Endothelial cell of umbilical vein (primary cell): ENCODE measurements at regions not wholly inside any gene's neighbourhood (a gene's known extent, or its start where the extent isn't known, plus 50 kb on each side); places are given as distances from the start of the nearest gene placed in this dataset.

Experiments used
- BruUV-seq: library from RNA; stranded (reverse); fragments of 400-500 nt; replicated peaks from 2 replicates; lab custom pipeline; 2021; lab: Mats Ljungman, UMichigan
- CTCF ChIA-PET: fragments of 300-600, 350-600 bp; sonication (Branson Sonifier 250); formaldehyde crosslinking; loops from one replicate; lab custom pipeline; 2021; ENCODE audit warnings: antibody characterized with exemption, inconsistent platforms; lab: Charles Lee
- POLR2A ChIA-PET: fragments of 300-600, 350-600 bp; sonication (Branson Sonifier 250); formaldehyde crosslinking; loops from one replicate; lab custom pipeline; 2021; ENCODE audit warnings: antibody characterized with exemption, inconsistent platforms; lab: Charles Lee
- DNase-seq: peaks from one replicate; pipeline ENCODE4 v3.0.0-alpha.2; 2011; ENCODE audit warnings: low read depth, low spot score
- FAIRE-seq: peaks from 2 replicates; lab custom pipeline; 2011; peaks lifted over from hg19 to GRCh38; lab: Jason Lieb, UNC
- H2AFZ ChIP-seq: 2 replicates; pipeline ENCODE4 v1.6.0; 2012; ENCODE audit warnings: low read depth, low read length, control low read depth, inconsistent platforms
- H3K27ac ChIP-seq: 2 replicates; pipeline ENCODE4 v1.5.1; 2011; ENCODE audit warnings: low read depth, mild to moderate bottlenecking, control low read depth, low read length, moderate library complexity; ENCODE audit not compliant: insufficient read depth
- H3K27me3 ChIP-seq, 2 experiments: 2 replicates each; pipeline versions ENCODE4 v1.6.0 to v1.6.1; 2011; ENCODE audit warnings: low read length in 2 of 2, mixed read lengths in 1 of 2; ENCODE audit not compliant: control insufficient read depth in 2 of 2, insufficient read depth in 2 of 2
- H3K36me3 ChIP-seq, 2 experiments: 2 replicates in 1 of 2; 3 replicates in 1 of 2; pipeline ENCODE4 v1.5.1; 2011; ENCODE audit warnings: low read length in 2 of 2, mild to moderate bottlenecking in 1 of 2, moderate library complexity in 1 of 2; ENCODE audit not compliant: control insufficient read depth in 2 of 2, insufficient read depth in 2 of 2; ENCODE audit errors: extremely low read depth in 1 of 2
- H3K4me1 ChIP-seq: 3 replicates; pipeline ENCODE4 v1.5.1; 2011; ENCODE audit warnings: mild to moderate bottlenecking, low read length; ENCODE audit not compliant: control insufficient read depth, insufficient read depth; ENCODE audit errors: extremely low read depth
- H3K4me2 ChIP-seq: 2 replicates; pipeline ENCODE4 v1.6.1; 2011; ENCODE audit warnings: low read length, control low read depth, mixed read lengths; ENCODE audit not compliant: insufficient read depth
- H3K4me3 ChIP-seq, 3 experiments: fragments of 200-600 bp in 1 of 3; sonication (generic), shearing (Covaris generic) in 1 of 3; replicated peaks in 1 of 3; 2 replicates each; pipeline ENCODE4 v1.5.1; 2011 to 2016; ENCODE audit warnings: control low read depth in 3 of 3, low read length in 3 of 3, mild to moderate bottlenecking in 2 of 3, inconsistent platforms in 1 of 3, low read depth in 1 of 3, moderate library complexity in 1 of 3; ENCODE audit not compliant: insufficient read depth in 1 of 3
- H3K79me2 ChIP-seq: 2 replicates; pipeline ENCODE4 v1.6.0; 2012; ENCODE audit warnings: low read length, inconsistent platforms; ENCODE audit not compliant: control insufficient read depth, insufficient read depth
- H3K9ac ChIP-seq: replicated peaks from 2 replicates; pipeline ENCODE3; 2011; ENCODE audit warnings: low read length, control low read depth; ENCODE audit not compliant: insufficient read depth; ENCODE audit errors: extremely low read depth
- H3K9me1 ChIP-seq: replicated peaks from 3 replicates; pipeline ENCODE4 v1.6.0; 2011; ENCODE audit warnings: mild to moderate bottlenecking, low read length; ENCODE audit not compliant: control insufficient read depth, insufficient read depth; ENCODE audit errors: extremely low read depth
- H3K9me3 ChIP-seq: replicated peaks from 2 replicates; pipeline ENCODE4 v1.5.1; 2012; ENCODE audit warnings: low read length, inconsistent platforms; ENCODE audit not compliant: control insufficient read depth, insufficient read depth
- H4K20me1 ChIP-seq: replicated peaks from 2 replicates; pipeline ENCODE3; 2011; ENCODE audit warnings: mild to moderate bottlenecking, low read length; ENCODE audit not compliant: control insufficient read depth, insufficient read depth; ENCODE audit errors: extremely low read depth
- CTCF ChIP-seq, 2 donors: IDR thresholded peaks; 1 replicate in 1 of 2; 2 replicates in 1 of 2; pipeline ENCODE4 v1.5.1; 2011; ENCODE audit warnings: low read length in 2 of 2, mild to moderate bottlenecking in 2 of 2, moderate library complexity in 2 of 2, control low read depth in 1 of 2, inconsistent platforms in 1 of 2, low read depth in 1 of 2; ENCODE audit not compliant: insufficient read depth in 1 of 2; ENCODE audit errors: extremely low read depth in 1 of 2
- EZH2 ChIP-seq: IDR thresholded peaks from 2 replicates; pipeline ENCODE4 v1.6.1; 2012; ENCODE audit warnings: borderline replicate concordance, low read depth, mild to moderate bottlenecking, moderate library complexity, low read length, inconsistent platforms; ENCODE audit not compliant: severe bottlenecking
- FOS ChIP-seq: IDR thresholded peaks from 2 replicates; pipeline ENCODE4 v1.6.1; 2011; ENCODE audit warnings: mild to moderate bottlenecking, low read length, moderate library complexity, borderline replicate concordance; ENCODE audit not compliant: insufficient read depth
- GATA2 ChIP-seq: IDR thresholded peaks from 2 replicates; pipeline ENCODE4 v1.7.0; 2011; ENCODE audit warnings: low read depth, mild to moderate bottlenecking, moderate library complexity, mixed read lengths, low read length; ENCODE audit not compliant: insufficient read length, insufficient read depth
- JUN ChIP-seq: IDR thresholded peaks from 2 replicates; pipeline ENCODE4 v1.6.1; 2011; ENCODE audit warnings: borderline replicate concordance, low read depth; ENCODE audit not compliant: insufficient read length, insufficient read depth
- MAX ChIP-seq: IDR thresholded peaks from 2 replicates; pipeline ENCODE4 v1.6.1; 2011; ENCODE audit not compliant: insufficient read depth, insufficient read length
- MYC ChIP-seq: IDR thresholded peaks from one replicate; pipeline ENCODE4 v1.6.1; 2011; ENCODE audit warnings: mild to moderate bottlenecking, low read depth, low read length
- POLR2A ChIP-seq: IDR thresholded peaks from 2 replicates; pipeline ENCODE4 v1.6.1; 2012; ENCODE audit warnings: low read depth, mild to moderate bottlenecking, control low read depth, low read length
- POLR2AphosphoS5 ChIP-seq: IDR thresholded peaks from 2 replicates; pipeline ENCODE4 v1.6.1; 2012; ENCODE audit warnings: low read depth, mild to moderate bottlenecking, control low read depth, low read length, moderate library complexity; ENCODE audit not compliant: insufficient read depth
- dilution Hi-C: fragments of 300-500 bp; cut with MboI; formaldehyde crosslinking; loops from one replicate; pipeline ENCODE4 v1.15.0; 2019; ENCODE audit warnings: low sequenced_read_pairs; ENCODE audit not compliant: extremely low pct_ligation_motif_present
- intact Hi-C: fragments of 100-400 bp; cut with micrococcal nuclease; formaldehyde crosslinking; loops from one replicate; pipeline ENCODE4 v1.10.0; 2022

GRCh38 chr16:7992616-7993015, 597.7 kb downstream of the TMEM114 start:
- H3K4me2 ChIP-seq = no peak overlapping the region
- POLR2A ChIA-PET = no interaction called here
- H3K27me3 ChIP-seq = no peaks in the 10 kb centered on the region
- H4K20me1 ChIP-seq = no peaks in the 10 kb centered on the region
- dilution Hi-C loops = no loop called here
- CTCF ChIA-PET = no interaction called here
- H3K27ac ChIP-seq = no peak overlapping the region
- no peak overlapping the region for H2AFZ ChIP-seq
- H3K79me2 ChIP-seq = no peaks in the 10 kb centered on the region
- H3K9ac ChIP-seq = no peak overlapping the region
- H3K36me3 ChIP-seq = no peaks in the 10 kb centered on the region
- H3K4me1 ChIP-seq = no peaks in the 10 kb centered on the region
- intact Hi-C loops = no loop called here
- no peak for DNase-seq
- H3K9me3 ChIP-seq = peaks cover 2% of the 10 kb centered on the region
- BruUV-seq = no TSS peak
- no peak for FAIRE-seq
- H3K4me3 ChIP-seq = no peak overlapping the region
- H3K9me1 ChIP-seq = no peaks in the 10 kb centered on the region
- TF ChIP-seq MYC = no peak
- TF ChIP-seq POLR2A = no peak
- TF ChIP-seq CTCF (IDR thresholded peaks at IDR 0.05; ENCODE audit: extremely low read depth in 1 of 2, insufficient read depth in 1 of 2, low read depth in 1 of 2, low read length in 2 of 2) = no peak
- TF ChIP-seq GATA2 = no peak
- TF ChIP-seq EZH2 = no peak
- TF ChIP-seq MAX = no peak
- no peak for TF ChIP-seq FOS
- TF ChIP-seq JUN = no peak
- no peak for TF ChIP-seq POLR2AphosphoS5
